SK-N-MC (cell line): ENCODE measurements at regions not wholly inside any gene's neighbourhood (a gene's known extent, or its start where the extent isn't known, plus 50 kb on each side); places are given as distances from the start of the nearest gene placed in this dataset.

ENCODE experiments used
- DNase-seq: peaks from one replicate; pipeline ENCODE4 v3.0.0-alpha.2; 2011; ENCODE audit warnings: low read depth, low spot score
- H3K27ac ChIP-seq: fragments of 200-600 bp; sonication (generic); 2 replicates; pipeline ENCODE4 v1.5.1; 2016; ENCODE audit warnings: mixed run types
- H3K36me3 ChIP-seq: fragments of 200-600 bp; sonication (generic); 2 replicates; pipeline ENCODE4 v1.6.1; 2017; ENCODE audit warnings: antibody characterized with exemption, low read length, mixed read lengths; ENCODE audit not compliant: insufficient read depth
- H3K4me3 ChIP-seq: fragments of 200-600 bp; sonication (generic); 2 replicates; pipeline ENCODE4 v1.5.1; 2016
- H3K9ac ChIP-seq: fragments of 200-600 bp; sonication (generic); 2 replicates; pipeline ENCODE4 v1.8.0; 2017; ENCODE audit warnings: mixed run types, mixed read lengths; ENCODE audit not compliant: insufficient read length
- H3K9me3 ChIP-seq: fragments of 200-600 bp; sonication (generic); 2 replicates; pipeline ENCODE4 v1.6.1; 2017; ENCODE audit warnings: low read depth, mild to moderate bottlenecking, antibody characterized with exemption, low read length, moderate library complexity, mixed read lengths
- EZH2 ChIP-seq: fragments of 200-600 bp; sonication (generic); IDR thresholded peaks from one replicate; pipeline ENCODE4 v1.6.1; 2017; ENCODE audit warnings: antibody characterized with exemption
- FOXP2 ChIP-seq: optimal IDR thresholded peaks from 2 replicates; pipeline ENCODE3; 2011; ENCODE audit warnings: mild to moderate bottlenecking, moderate library complexity; ENCODE audit not compliant: insufficient read depth; ENCODE audit errors: extremely low read length, control extremely low read depth
- POLR2AphosphoS5 ChIP-seq: IDR thresholded peaks from 2 replicates; pipeline ENCODE4 v1.6.1; 2012; ENCODE audit warnings: mild to moderate bottlenecking, low read depth, low read length, borderline replicate concordance

DNA sequence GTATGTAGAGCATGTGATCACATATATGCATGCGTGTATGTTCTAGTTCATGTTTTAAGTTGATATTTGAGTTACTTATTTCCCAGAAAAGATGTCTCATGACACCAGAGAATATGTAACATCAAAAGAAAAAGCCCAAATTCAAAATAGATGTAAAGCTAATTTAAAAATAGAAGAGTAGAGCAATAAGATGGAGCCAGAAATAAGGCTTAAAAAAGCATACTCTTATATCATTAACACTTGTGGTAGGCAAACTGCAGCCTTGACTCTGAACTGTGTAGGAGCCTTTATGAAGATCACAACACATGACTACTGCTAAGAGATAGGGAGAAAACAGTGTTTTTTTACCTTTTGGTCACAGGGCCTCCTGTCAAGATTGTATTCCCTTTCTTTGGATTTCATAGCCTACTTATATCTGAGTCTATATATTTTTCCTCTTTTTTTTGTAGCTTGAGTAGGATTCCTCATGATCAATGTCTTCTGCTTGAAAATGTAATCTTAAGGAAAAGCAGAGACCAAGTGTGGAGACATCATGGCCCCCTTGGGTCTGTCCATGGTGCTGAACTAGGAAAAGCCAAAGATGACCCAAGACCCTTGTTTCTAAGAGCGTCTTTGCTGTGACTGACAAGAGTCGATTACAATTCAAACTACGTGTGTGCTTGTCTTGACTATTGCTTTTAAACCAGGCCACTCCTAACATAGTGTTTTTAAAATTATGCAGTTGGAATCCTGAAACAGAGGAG, 390.4 kb downstream of the SHISA9 start:
- Histone ChIP-seq H3K9ac (no peak overlapping the region), H3K4me3 (no peak overlapping the region), H3K9me3 (no peaks in the 10 kb centered on the region), H3K27ac (no peak overlapping the region), H3K36me3 (no peaks in the 10 kb centered on the region)
- no peak for DNase-seq
- no peak for TF ChIP-seq POLR2AphosphoS5

DNA sequence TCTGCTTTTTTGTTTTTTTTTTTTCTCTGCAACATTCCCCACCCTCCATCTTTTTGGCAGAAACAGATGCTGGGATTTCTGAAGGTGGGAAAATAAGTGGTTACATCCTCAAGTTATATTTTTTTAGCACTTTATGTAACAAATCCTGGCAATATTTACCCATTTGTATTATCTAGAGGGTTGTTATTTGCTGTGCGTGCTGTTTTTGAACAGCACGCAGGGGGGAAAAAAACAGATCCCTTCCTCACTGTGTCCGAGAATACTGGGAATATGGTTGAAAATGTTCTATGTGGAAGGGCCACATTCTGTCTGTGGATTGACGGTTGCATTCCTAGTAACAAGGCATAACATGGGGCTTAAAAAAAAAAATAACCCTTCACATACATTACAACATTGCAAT, 394.8 kb downstream of the SHISA9 start:
- TF ChIP-seq POLR2AphosphoS5 = no peak
- TF ChIP-seq EZH2 = no peak
- TF ChIP-seq FOXP2 = no peak
- no peaks in the 10 kb centered on the region for H3K9me3 ChIP-seq

DNA sequence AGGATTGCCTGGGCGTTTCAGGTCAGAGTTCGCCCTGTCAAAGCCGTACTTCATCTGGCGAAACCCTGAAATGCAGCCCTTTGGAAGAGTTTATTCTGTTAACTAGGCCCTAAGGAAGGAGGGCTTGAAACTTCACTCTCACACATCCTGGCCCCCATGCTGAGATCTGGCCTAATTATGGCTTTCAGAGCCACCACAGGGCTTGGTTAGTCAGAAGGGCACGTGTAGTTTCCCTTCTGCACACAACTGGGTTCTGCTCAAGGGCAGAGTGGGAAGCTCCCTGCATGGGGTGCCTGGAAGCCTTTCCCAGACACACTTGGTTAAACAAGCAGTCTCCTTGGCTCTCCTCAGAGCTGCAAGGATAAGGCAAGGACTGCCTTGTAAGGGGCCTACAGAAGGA, 397.3 kb downstream of the SHISA9 start:
- TF ChIP-seq POLR2AphosphoS5 (no peak), FOXP2 (no peak), EZH2 (no peak)
- Histone ChIP-seq H3K36me3 (no peaks in the 10 kb centered on the region), H3K9me3 (no peaks in the 10 kb centered on the region), H3K27ac (no peak overlapping the region), H3K9ac (no peak overlapping the region), H3K4me3 (no peak overlapping the region)
- DNase-seq = no peak

More for the DNA sequence above, 394.8 kb downstream of the SHISA9 start:
- Histone ChIP-seq H3K27ac (no peak overlapping the region), H3K4me3 (no peak overlapping the region), H3K36me3 (no peaks in the 10 kb centered on the region), H3K9ac (no peak overlapping the region)
- DNase-seq = no peak

GRCh38 chr16:13300066-13300840, 398.9 kb downstream of the SHISA9 start:
- H3K36me3 ChIP-seq = no peaks in the 10 kb centered on the region
- H3K27ac ChIP-seq = no peak overlapping the region
- H3K9me3 ChIP-seq = no peaks in the 10 kb centered on the region
- DNase-seq = no peak
- no peak overlapping the region for H3K4me3 ChIP-seq
- no peak overlapping the region for H3K9ac ChIP-seq
- TF ChIP-seq FOXP2 (no peak), POLR2AphosphoS5 (no peak), EZH2 (no peak)

GRCh38 chr16:13305019-13305755, 403.8 kb downstream of the SHISA9 start:
- no peak for TF ChIP-seq POLR2AphosphoS5
- no peak for TF ChIP-seq EZH2
- no peak for TF ChIP-seq FOXP2
- Histone ChIP-seq H3K36me3 (no peaks in the 10 kb centered on the region), H3K9me3 (no peaks in the 10 kb centered on the region), H3K9ac (no peak overlapping the region), H3K27ac (no peak overlapping the region), H3K4me3 (no peak overlapping the region)
- DNase-seq = no peak

- Histone ChIP-seq H3K4me3 (no peak overlapping the region), H3K9me3 (no peaks in the 10 kb centered on the region), H3K27ac (no peak overlapping the region), H3K36me3 (no peaks in the 10 kb centered on the region), H3K9ac (no peak overlapping the region)
- TF ChIP-seq EZH2 (no peak), POLR2AphosphoS5 (no peak), FOXP2 (no peak)
- DNase-seq = no peak
Measured at GRCh38 chr16:13306161-13306995, 405.0 kb downstream of the SHISA9 start.

DNA sequence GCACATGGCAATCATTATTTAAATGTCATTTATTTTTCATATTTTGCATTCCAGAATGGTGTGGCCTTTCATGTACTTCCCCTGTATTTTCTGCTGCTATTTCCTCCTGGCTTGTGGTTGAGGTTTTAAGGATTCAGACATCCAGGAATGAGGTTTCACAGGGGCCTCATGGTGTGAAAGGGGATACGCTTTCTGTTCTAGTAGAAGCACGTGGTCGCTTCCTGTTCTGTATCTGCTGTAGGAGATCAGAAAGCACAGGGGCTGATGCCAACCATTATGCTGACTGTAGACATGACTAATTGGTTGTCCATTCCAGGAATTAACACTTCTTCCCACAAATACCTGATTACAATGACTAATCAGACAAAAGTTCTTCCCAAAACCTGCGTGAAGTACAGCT, 405.9 kb downstream of the SHISA9 start:
- Histone ChIP-seq H3K9me3 (no peaks in the 10 kb centered on the region), H3K4me3 (no peak overlapping the region), H3K36me3 (no peaks in the 10 kb centered on the region), H3K9ac (no peak overlapping the region), H3K27ac (no peak overlapping the region)
- peak; percentile 44 for DNase-seq
- TF ChIP-seq EZH2 (no peak), POLR2AphosphoS5 (no peak), FOXP2 (no peak)

- no peak for TF ChIP-seq FOXP2
- TF ChIP-seq POLR2AphosphoS5 = no peak
- no peak for TF ChIP-seq EZH2
- H3K27ac ChIP-seq = no peak overlapping the region
- no peaks in the 10 kb centered on the region for H3K9me3 ChIP-seq
- H3K36me3 ChIP-seq = no peaks in the 10 kb centered on the region
- DNase-seq = no peak
- no peak overlapping the region for H3K9ac ChIP-seq
- no peak overlapping the region for H3K4me3 ChIP-seq
Measured at GRCh38 chr16:13307851-13308250, 406.5 kb downstream of the SHISA9 start.

GRCh38 chr16:13312063-13312462, 410.7 kb downstream of the SHISA9 start:
- no peaks in the 10 kb centered on the region for H3K9me3 ChIP-seq
- TF ChIP-seq EZH2 = no peak
- no peak for TF ChIP-seq POLR2AphosphoS5
- TF ChIP-seq FOXP2 = no peak
- no peak overlapping the region for H3K9ac ChIP-seq
- no peak overlapping the region for H3K27ac ChIP-seq
- no peaks in the 10 kb centered on the region for H3K36me3 ChIP-seq
- DNase-seq = no peak
- H3K4me3 ChIP-seq = no peak overlapping the region
